ENCODE measurements at regions not wholly inside any gene's neighbourhood (a gene's known extent, or its start where the extent isn't known, plus 50 kb on each side); places are given as distances from the start of the nearest gene placed in this dataset.
A peak's percentile ranks its signal among the peaks of the same experiment; 100 is the strongest.

DNA sequence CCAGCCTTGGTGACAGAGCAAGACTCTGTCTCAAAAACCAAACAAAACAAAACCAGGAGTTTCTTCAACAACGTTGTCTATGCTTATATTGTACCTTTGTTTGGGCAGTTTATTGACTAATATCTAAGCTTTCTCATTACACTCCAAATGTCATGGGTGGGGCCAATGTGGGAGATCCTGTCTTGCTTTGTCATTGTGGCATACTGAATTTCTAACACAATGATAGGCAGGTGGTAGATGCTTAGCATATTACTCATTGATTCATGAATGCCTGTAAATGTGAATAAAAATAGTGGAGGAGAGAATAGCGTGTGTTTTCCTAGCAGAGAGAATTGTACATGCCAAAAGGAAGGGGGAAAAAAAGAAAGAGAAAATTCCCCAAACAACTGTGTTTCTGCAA is 802.5 kb upstream of the EEF2KMT start (continued):
- TF ChIP-seq, protein P1, sequence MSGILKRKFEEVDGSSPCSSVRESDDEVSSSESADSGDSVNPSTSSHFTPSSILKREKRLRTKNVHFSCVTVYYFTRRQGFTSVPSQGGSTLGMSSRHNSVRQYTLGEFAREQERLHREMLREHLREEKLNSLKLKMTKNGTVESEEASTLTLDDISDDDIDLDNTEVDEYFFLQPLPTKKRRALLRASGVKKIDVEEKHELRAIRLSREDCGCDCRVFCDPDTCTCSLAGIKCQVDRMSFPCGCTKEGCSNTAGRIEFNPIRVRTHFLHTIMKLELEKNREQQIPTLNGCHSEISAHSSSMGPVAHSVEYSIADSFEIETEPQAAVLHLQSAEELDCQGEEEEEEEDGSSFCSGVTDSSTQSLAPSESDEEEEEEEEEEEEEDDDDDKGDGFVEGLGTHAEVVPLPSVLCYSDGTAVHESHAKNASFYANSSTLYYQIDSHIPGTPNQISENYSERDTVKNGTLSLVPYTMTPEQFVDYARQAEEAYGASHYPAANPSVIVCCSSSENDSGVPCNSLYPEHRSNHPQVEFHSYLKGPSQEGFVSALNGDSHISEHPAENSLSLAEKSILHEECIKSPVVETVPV (CRISPR knock-in tag; IDR thresholded peaks at IDR 0.05) = no peak

DNA sequence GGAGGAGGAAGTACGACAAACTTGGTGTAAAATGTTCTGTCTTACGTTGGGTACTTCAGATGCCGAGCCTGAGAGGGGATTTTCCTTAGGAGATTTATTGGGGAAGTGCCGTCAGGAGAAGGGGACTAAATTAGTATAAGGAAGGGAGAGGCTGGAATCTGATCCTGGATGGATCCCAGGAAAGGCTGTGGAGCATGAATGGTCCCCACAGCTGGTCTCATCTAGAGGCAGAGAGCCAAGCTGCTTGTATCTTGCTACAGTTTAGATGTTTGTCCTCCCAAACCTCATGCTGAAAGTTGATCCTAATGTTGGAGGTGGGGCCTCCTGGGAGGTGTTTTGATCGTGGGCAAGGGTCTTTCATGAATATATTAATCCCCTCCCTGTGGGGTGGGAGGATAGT is 798.4 kb upstream of the EEF2KMT start:
- no peak for TF ChIP-seq ISL1 (CRISPR knock-in tag; IDR thresholded peaks at IDR 0.05)
- TF ChIP-seq BACH2 (CRISPR knock-in tag; IDR thresholded peaks at IDR 0.05; ENCODE audit: borderline replicate concordance) = no peak
- no peak for TF ChIP-seq SNAI2 (CRISPR knock-in tag; IDR thresholded peaks at IDR 0.05)
- TF ChIP-seq CSDC2 (CRISPR knock-in tag; IDR thresholded peaks at IDR 0.05) = no peak
- TF ChIP-seq, protein P2, sequence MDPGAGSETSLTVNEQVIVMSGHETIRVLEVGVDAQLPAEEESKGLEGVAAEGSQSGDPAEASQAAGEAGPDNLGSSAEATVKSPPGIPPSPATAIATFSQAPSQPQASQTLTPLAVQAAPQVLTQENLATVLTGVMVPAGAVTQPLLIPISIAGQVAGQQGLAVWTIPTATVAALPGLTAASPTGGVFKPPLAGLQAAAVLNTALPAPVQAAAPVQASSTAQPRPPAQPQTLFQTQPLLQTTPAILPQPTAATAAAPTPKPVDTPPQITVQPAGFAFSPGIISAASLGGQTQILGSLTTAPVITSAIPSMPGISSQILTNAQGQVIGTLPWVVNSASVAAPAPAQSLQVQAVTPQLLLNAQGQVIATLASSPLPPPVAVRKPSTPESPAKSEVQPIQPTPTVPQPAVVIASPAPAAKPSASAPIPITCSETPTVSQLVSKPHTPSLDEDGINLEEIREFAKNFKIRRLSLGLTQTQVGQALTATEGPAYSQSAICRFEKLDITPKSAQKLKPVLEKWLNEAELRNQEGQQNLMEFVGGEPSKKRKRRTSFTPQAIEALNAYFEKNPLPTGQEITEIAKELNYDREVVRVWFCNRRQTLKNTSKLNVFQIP (CRISPR knock-in tag; IDR thresholded peaks at IDR 0.05; ENCODE audit: borderline replicate concordance, low read depth) = no peak
- no peak for TF ChIP-seq TCF4 (CRISPR knock-in tag; IDR thresholded peaks at IDR 0.05; ENCODE audit: borderline replicate concordance)
- TF ChIP-seq ZNF8 (CRISPR knock-in tag; IDR thresholded peaks at IDR 0.05) = no peak
- ATAC-seq = no peak

DNA sequence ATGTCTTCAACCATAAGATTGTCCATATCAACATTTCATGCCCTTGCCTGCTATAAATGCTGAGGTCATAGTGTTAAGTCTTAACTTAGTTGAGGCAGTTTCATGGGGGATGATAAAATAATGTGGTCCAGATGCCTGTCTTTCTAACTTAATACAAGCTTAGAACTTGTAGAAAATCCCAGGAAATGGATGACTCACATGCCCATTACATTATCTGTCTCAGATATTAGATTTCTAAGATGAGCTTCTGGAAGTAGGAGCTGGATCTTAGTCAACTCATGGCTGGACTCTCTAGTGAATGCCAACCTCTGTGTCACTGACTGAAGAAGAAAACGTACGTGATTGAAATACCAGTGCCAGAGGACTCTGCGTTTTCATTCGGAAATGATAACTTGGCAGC is 797.5 kb upstream of the EEF2KMT start:
- TF ChIP-seq ESRRG (CRISPR knock-in tag; IDR thresholded peaks at IDR 0.05) (no peak), BACH2 (CRISPR knock-in tag; IDR thresholded peaks at IDR 0.05; ENCODE audit: borderline replicate concordance) (no peak), GLIS3 (CRISPR knock-in tag; IDR thresholded peaks at IDR 0.05) (no peak), TOX (CRISPR knock-in tag; IDR thresholded peaks at IDR 0.05; ENCODE audit: borderline replicate concordance) (no peak), ARNTL (CRISPR knock-in tag; IDR thresholded peaks at IDR 0.05; ENCODE audit: borderline replicate concordance, low read depth) (no peak), ZNF565 (CRISPR knock-in tag; conservative IDR thresholded peaks at IDR 0.05; ENCODE audit: low read depth) (no peak), ZNF8 (CRISPR knock-in tag; IDR thresholded peaks at IDR 0.05) (0 out of 2 replicates have a peak, but pooled peaks have one; percentile 15), OSR1 (CRISPR knock-in tag; IDR thresholded peaks at IDR 0.05) (no peak), RARB (CRISPR knock-in tag; IDR thresholded peaks at IDR 0.05) (no peak), SNAI2 (CRISPR knock-in tag; IDR thresholded peaks at IDR 0.05) (no peak), ZNF70 (CRISPR knock-in tag; IDR thresholded peaks at IDR 0.05) (no peak), ZFP3 (CRISPR knock-in tag; IDR thresholded peaks at IDR 0.05) (0 out of 2 replicates have a peak, but pooled peaks have one; percentile 38), ISL1 (CRISPR knock-in tag; IDR thresholded peaks at IDR 0.05) (peak; percentile 57), TCF4 (CRISPR knock-in tag; IDR thresholded peaks at IDR 0.05; ENCODE audit: borderline replicate concordance) (peak; percentile 64), PPARA (CRISPR knock-in tag; IDR thresholded peaks at IDR 0.05; ENCODE audit: borderline replicate concordance) (no peak), ZC3H10 (CRISPR knock-in tag; IDR thresholded peaks at IDR 0.05) (no peak), ZFP30 (CRISPR knock-in tag; IDR thresholded peaks at IDR 0.05) (no peak)
- TF ChIP-seq, protein P3, sequence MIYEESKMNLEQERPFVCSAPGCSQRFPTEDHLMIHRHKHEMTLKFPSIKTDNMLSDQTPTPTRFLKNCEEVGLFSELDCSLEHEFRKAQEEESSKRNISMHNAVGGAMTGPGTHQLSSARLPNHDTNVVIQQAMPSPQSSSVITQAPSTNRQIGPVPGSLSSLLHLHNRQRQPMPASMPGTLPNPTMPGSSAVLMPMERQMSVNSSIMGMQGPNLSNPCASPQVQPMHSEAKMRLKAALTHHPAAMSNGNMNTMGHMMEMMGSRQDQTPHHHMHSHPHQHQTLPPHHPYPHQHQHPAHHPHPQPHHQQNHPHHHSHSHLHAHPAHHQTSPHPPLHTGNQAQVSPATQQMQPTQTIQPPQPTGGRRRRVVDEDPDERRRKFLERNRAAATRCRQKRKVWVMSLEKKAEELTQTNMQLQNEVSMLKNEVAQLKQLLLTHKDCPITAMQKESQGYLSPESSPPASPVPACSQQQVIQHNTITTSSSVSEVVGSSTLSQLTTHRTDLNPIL (CRISPR knock-in tag; IDR thresholded peaks at IDR 0.05; ENCODE audit: low read depth) = peak; percentile 50; the same call in 1 of the 2 replicates
- TF ChIP-seq, protein P4, sequence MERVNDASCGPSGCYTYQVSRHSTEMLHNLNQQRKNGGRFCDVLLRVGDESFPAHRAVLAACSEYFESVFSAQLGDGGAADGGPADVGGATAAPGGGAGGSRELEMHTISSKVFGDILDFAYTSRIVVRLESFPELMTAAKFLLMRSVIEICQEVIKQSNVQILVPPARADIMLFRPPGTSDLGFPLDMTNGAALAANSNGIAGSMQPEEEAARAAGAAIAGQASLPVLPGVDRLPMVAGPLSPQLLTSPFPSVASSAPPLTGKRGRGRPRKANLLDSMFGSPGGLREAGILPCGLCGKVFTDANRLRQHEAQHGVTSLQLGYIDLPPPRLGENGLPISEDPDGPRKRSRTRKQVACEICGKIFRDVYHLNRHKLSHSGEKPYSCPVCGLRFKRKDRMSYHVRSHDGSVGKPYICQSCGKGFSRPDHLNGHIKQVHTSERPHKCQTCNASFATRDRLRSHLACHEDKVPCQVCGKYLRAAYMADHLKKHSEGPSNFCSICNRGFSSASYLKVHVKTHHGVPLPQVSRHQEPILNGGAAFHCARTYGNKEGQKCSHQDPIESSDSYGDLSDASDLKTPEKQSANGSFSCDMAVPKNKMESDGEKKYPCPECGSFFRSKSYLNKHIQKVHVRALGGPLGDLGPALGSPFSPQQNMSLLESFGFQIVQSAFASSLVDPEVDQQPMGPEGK (CRISPR knock-in tag; IDR thresholded peaks at IDR 0.05; ENCODE audit: borderline replicate concordance) = no peak
- TF ChIP-seq, protein P2 (CRISPR knock-in tag; IDR thresholded peaks at IDR 0.05; ENCODE audit: borderline replicate concordance, low read depth) = no peak
- TF ChIP-seq, protein P1 (CRISPR knock-in tag; IDR thresholded peaks at IDR 0.05) = no peak
- TF ChIP-seq, protein P5, sequence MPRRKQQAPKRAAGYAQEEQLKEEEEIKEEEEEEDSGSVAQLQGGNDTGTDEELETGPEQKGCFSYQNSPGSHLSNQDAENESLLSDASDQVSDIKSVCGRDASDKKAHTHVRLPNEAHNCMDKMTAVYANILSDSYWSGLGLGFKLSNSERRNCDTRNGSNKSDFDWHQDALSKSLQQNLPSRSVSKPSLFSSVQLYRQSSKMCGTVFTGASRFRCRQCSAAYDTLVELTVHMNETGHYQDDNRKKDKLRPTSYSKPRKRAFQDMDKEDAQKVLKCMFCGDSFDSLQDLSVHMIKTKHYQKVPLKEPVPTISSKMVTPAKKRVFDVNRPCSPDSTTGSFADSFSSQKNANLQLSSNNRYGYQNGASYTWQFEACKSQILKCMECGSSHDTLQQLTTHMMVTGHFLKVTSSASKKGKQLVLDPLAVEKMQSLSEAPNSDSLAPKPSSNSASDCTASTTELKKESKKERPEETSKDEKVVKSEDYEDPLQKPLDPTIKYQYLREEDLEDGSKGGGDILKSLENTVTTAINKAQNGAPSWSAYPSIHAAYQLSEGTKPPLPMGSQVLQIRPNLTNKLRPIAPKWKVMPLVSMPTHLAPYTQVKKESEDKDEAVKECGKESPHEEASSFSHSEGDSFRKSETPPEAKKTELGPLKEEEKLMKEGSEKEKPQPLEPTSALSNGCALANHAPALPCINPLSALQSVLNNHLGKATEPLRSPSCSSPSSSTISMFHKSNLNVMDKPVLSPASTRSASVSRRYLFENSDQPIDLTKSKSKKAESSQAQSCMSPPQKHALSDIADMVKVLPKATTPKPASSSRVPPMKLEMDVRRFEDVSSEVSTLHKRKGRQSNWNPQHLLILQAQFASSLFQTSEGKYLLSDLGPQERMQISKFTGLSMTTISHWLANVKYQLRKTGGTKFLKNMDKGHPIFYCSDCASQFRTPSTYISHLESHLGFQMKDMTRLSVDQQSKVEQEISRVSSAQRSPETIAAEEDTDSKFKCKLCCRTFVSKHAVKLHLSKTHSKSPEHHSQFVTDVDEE (CRISPR knock-in tag; IDR thresholded peaks at IDR 0.05) = no peak
- no peak for ATAC-seq

All from SK-N-SH treated with all-trans-retinoic acid at 6 μM for 48 hours (cell line).